Astrocyte (in vitro differentiated cells and primary cell): ENCODE measurements at regions not wholly inside any gene's neighbourhood (a gene's known extent, or its start where the extent isn't known, plus 50 kb on each side); places are given as distances from the start of the nearest gene placed in this dataset.

Experiments
- DNase-seq: peaks from one replicate; pipeline ENCODE4 v3.0.0-alpha.2; 2010; ENCODE audit warnings: low read depth
- FAIRE-seq: peaks from 2 replicates; lab custom pipeline; 2011; peaks lifted over from hg19 to GRCh38; lab: Jason Lieb, UNC
- H2AFZ ChIP-seq: 2 replicates; pipeline ENCODE4 v1.6.0; 2012; ENCODE audit warnings: low read depth, low read length, inconsistent platforms
- H3K27ac ChIP-seq: 2 replicates; pipeline ENCODE4 v1.5.1; 2011; ENCODE audit warnings: low read depth, low read length, inconsistent platforms
- H3K27me3 ChIP-seq: 2 replicates; pipeline ENCODE4 v1.6.0; 2011; ENCODE audit warnings: low read length, inconsistent platforms; ENCODE audit not compliant: insufficient read depth
- H3K36me3 ChIP-seq: 2 replicates; pipeline ENCODE4 v1.5.1; 2011; ENCODE audit warnings: low read length, inconsistent platforms; ENCODE audit not compliant: insufficient read depth
- H3K4me1 ChIP-seq: 2 replicates; pipeline ENCODE4 v1.5.1; 2011; ENCODE audit warnings: low read length, inconsistent platforms; ENCODE audit not compliant: insufficient read depth
- H3K4me2 ChIP-seq: 2 replicates; pipeline ENCODE4 v1.6.0; 2012; ENCODE audit warnings: low read length, inconsistent platforms
- H3K4me3 ChIP-seq: 2 replicates; pipeline ENCODE4 v1.5.1; 2011; ENCODE audit warnings: low read depth, mild to moderate bottlenecking, low read length, inconsistent platforms; ENCODE audit not compliant: insufficient read depth
- H3K79me2 ChIP-seq: 2 replicates; pipeline ENCODE4 v1.6.0; 2012; ENCODE audit warnings: mild to moderate bottlenecking, low read length, inconsistent platforms; ENCODE audit not compliant: insufficient read depth
- H3K9ac ChIP-seq: 2 replicates; pipeline ENCODE4 v1.6.0; 2012; ENCODE audit warnings: mild to moderate bottlenecking, low read length, inconsistent platforms
- H3K9me3 ChIP-seq: 2 replicates; pipeline ENCODE4 v1.5.1; 2012; ENCODE audit warnings: low read depth, mild to moderate bottlenecking, low read length, inconsistent platforms; ENCODE audit not compliant: insufficient read depth
- H4K20me1 ChIP-seq: 2 replicates; pipeline ENCODE4 v1.6.0; 2012; ENCODE audit warnings: low read length, inconsistent platforms; ENCODE audit not compliant: insufficient read depth
- H3K27ac Mint-ChIP-seq: one replicate; pipeline ENCODE4 v1.8.0; 2021; ENCODE audit warnings: mild to moderate bottlenecking, mixed read lengths; ENCODE audit not compliant: unreplicated experiment
- H3K27me3 Mint-ChIP-seq: one replicate; pipeline ENCODE4 v1.8.0; 2021; ENCODE audit warnings: low read depth, mixed read lengths; ENCODE audit not compliant: unreplicated experiment
- H3K36me3 Mint-ChIP-seq: one replicate; pipeline ENCODE4 v1.8.0; 2021; ENCODE audit warnings: low read depth, mixed read lengths; ENCODE audit not compliant: unreplicated experiment
- H3K4me1 Mint-ChIP-seq: one replicate; pipeline ENCODE4 v1.8.0; 2021; ENCODE audit warnings: low read depth, mixed read lengths; ENCODE audit not compliant: unreplicated experiment
- H3K4me3 Mint-ChIP-seq: one replicate; pipeline ENCODE4 v1.8.0; 2021; ENCODE audit warnings: mild to moderate bottlenecking, moderate library complexity, mixed read lengths; ENCODE audit not compliant: unreplicated experiment
- H3K9me3 Mint-ChIP-seq: one replicate; pipeline ENCODE4 v1.8.0; 2021; ENCODE audit warnings: mild to moderate bottlenecking, mixed read lengths; ENCODE audit not compliant: unreplicated experiment
- EZH2 ChIP-seq: IDR thresholded peaks from 2 replicates; pipeline ENCODE4 v1.6.1; 2012; ENCODE audit warnings: mild to moderate bottlenecking, low read length, inconsistent platforms; ENCODE audit not compliant: insufficient read depth
- TF ChIP-seq, protein P1 (sequence below): IDR thresholded peaks from 2 replicates; pipeline ENCODE4 v1.5.1; 2011; ENCODE audit warnings: low read depth, mild to moderate bottlenecking, inconsistent platforms, low read length, moderate library complexity; ENCODE audit not compliant: insufficient read depth

DNA sequence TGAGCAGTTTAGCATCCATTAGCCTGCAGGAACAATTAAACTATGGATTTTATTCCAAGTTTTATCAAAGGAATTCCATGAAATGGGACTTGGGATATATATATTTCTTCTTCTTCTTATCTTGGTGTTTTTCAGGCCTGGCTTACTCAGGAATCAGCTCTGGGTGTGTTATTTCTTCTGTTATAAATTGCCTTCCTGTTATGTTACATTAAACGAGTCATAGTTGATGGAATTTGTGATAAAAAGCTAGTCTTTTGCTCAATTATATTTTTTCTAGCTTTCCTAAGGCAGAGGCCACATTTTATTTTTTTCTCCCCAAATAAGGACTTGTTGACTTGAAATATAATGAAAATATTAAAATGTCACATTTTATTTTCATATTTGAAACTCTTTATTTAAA is 141.3 kb downstream of the EPC1 start:
- no peak for FAIRE-seq
- no peaks in the 10 kb centered on the region for H3K36me3 Mint-ChIP-seq
- H3K9ac ChIP-seq, result no peak overlapping the region
- no peak overlapping the region for H3K4me3 ChIP-seq
- H2AFZ ChIP-seq, result no peak overlapping the region
- DNase-seq, result peak; percentile 73
- H3K4me2 ChIP-seq, result peak overlapping the region; percentile 15
- TF ChIP-seq, protein P1, sequence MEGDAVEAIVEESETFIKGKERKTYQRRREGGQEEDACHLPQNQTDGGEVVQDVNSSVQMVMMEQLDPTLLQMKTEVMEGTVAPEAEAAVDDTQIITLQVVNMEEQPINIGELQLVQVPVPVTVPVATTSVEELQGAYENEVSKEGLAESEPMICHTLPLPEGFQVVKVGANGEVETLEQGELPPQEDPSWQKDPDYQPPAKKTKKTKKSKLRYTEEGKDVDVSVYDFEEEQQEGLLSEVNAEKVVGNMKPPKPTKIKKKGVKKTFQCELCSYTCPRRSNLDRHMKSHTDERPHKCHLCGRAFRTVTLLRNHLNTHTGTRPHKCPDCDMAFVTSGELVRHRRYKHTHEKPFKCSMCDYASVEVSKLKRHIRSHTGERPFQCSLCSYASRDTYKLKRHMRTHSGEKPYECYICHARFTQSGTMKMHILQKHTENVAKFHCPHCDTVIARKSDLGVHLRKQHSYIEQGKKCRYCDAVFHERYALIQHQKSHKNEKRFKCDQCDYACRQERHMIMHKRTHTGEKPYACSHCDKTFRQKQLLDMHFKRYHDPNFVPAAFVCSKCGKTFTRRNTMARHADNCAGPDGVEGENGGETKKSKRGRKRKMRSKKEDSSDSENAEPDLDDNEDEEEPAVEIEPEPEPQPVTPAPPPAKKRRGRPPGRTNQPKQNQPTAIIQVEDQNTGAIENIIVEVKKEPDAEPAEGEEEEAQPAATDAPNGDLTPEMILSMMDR, result no peak
- TF ChIP-seq EZH2, result no peak
- no peak overlapping the region for H3K4me3 Mint-ChIP-seq
- H3K4me1 Mint-ChIP-seq, result no peaks in the 10 kb centered on the region
- no peak overlapping the region for H3K27ac ChIP-seq
- no peaks in the 10 kb centered on the region for H3K79me2 ChIP-seq
- no peaks in the 10 kb centered on the region for H3K27me3 ChIP-seq
- no peak overlapping the region for H3K27ac Mint-ChIP-seq
- H3K9me3 Mint-ChIP-seq, result peaks cover 6% of the 10 kb centered on the region
- no peaks in the 10 kb centered on the region for H3K36me3 ChIP-seq
- no peaks in the 10 kb centered on the region for H4K20me1 ChIP-seq
- H3K9me3 ChIP-seq, result no peaks in the 10 kb centered on the region
- no peaks in the 10 kb centered on the region for H3K27me3 Mint-ChIP-seq
- H3K4me1 ChIP-seq, result peaks cover 4% of the 10 kb centered on the region

DNA sequence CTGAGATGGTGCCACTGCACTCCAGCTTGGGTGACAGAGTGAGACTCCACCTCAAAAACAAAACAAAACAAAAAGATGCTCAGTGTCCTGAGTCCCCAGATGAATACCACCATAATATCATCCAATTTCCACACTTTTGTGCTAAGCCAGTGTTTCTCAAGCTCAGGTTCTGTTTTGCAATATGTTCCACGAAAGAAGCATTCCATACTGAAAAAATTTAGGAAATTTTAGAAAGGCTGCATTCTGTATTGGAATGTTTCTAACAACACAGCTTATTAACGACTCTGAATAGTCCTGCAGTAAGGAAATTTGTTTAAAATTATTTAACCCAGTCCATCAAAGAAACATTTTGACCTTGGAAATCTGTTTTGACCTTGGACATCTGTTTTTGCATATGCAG is 142.4 kb downstream of the EPC1 start:
- peaks cover 4% of the 10 kb centered on the region for H3K4me1 ChIP-seq
- H3K79me2 ChIP-seq, result no peaks in the 10 kb centered on the region
- no peak overlapping the region for H3K27ac ChIP-seq
- TF ChIP-seq, protein P1, result no peak
- no peak for TF ChIP-seq EZH2
- H3K27ac Mint-ChIP-seq, result no peak overlapping the region
- no peak overlapping the region for H3K4me3 Mint-ChIP-seq
- no peak overlapping the region for H2AFZ ChIP-seq
- H3K9me3 Mint-ChIP-seq, result peaks cover 6% of the 10 kb centered on the region
- H3K4me1 Mint-ChIP-seq, result no peaks in the 10 kb centered on the region
- FAIRE-seq (no peak), DNase-seq (no peak)
- H3K4me3 ChIP-seq, result no peak overlapping the region
- H3K36me3 ChIP-seq, result no peaks in the 10 kb centered on the region
- H4K20me1 ChIP-seq, result no peaks in the 10 kb centered on the region
- no peaks in the 10 kb centered on the region for H3K27me3 Mint-ChIP-seq
- H3K36me3 Mint-ChIP-seq, result no peaks in the 10 kb centered on the region
- H3K9me3 ChIP-seq, result no peaks in the 10 kb centered on the region
- no peaks in the 10 kb centered on the region for H3K27me3 ChIP-seq
- H3K9ac ChIP-seq, result no peak overlapping the region
- H3K4me2 ChIP-seq, result no peak overlapping the region

DNA sequence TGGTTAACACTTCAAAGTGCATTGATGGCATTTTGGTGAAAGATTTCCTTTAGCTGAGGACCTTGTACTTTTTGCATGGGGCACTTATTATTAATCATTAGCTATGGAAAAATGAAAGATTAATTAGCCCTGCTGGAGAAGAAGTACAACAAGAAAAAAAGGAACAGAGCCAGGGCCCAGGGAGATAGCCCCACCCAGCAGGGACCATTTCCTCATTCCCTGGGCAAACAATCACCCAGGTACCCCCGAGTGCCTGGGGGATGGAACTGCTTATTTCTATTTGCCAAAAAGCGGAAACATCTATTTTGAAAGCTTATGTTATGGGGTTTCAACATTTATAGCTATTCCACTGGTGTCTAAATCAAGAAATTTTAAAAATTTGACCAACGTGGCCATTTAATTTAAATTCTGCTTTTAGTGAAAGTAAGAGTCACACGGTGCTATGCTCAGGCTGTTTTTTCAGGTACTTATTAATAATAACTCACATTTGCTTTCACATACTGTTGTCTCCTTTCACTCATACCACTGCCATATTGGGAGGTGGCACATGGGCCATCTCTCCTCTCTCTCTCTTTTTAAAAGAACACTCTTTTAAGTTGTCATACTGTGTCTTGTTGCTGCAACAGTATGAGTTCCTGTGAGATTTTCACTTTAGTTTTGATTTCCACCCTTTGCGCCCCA is 143.6 kb upstream of the KIF5B start:
- peaks cover 4% of the 10 kb centered on the region for H3K4me1 Mint-ChIP-seq
- H3K36me3 ChIP-seq, result no peaks in the 10 kb centered on the region
- no peaks in the 10 kb centered on the region for H3K27me3 ChIP-seq
- no peak for TF ChIP-seq EZH2
- TF ChIP-seq, protein P1, result no peak
- no peak overlapping the region for H3K4me3 ChIP-seq
- DNase-seq (no peak), FAIRE-seq (no peak)
- H3K9ac ChIP-seq, result no peak overlapping the region
- H3K4me2 ChIP-seq, result no peak overlapping the region
- no peaks in the 10 kb centered on the region for H3K36me3 Mint-ChIP-seq
- no peaks in the 10 kb centered on the region for H4K20me1 ChIP-seq
- H3K27ac ChIP-seq, result no peak overlapping the region
- no peaks in the 10 kb centered on the region for H3K79me2 ChIP-seq
- H3K4me1 ChIP-seq, result no peaks in the 10 kb centered on the region
- no peak overlapping the region for H2AFZ ChIP-seq
- no peaks in the 10 kb centered on the region for H3K9me3 ChIP-seq
- H3K9me3 Mint-ChIP-seq, result peaks cover 6% of the 10 kb centered on the region
- no peaks in the 10 kb centered on the region for H3K27me3 Mint-ChIP-seq
- no peak overlapping the region for H3K4me3 Mint-ChIP-seq
- H3K27ac Mint-ChIP-seq, result no peak overlapping the region
